Sciatic nerve (tissue), 2 donors: ENCODE measurements at regions not wholly inside any gene's neighbourhood (a gene's known extent, or its start where the extent isn't known, plus 50 kb on each side); places are given as distances from the start of the nearest gene placed in this dataset.
"Not testable (repeated sequence)": the region's sequence is repeated elsewhere in the genome, so short reads cannot be mapped to it uniquely, and the experiment has no call there.

Source experiments
- ATAC-seq: fragments of 200-7000 bp; cut with Tn5 transposase; one replicate; pipeline ENCODE4 v1.9.1; 2020; ENCODE audit warnings: mild to moderate bottlenecking, moderate library complexity
- DNase-seq: peaks from one replicate; pipeline ENCODE4 v3.0.0-alpha.2; 2020; ENCODE audit warnings: low spot score
- intact Hi-C: fragments of 100-400 bp; cut with DNase I; formaldehyde crosslinking; loops from one replicate; pipeline ENCODE4 v1.14.2; 2022
- donor health status: DM: no; HTN: no; CAD: no.
- donor health status: DM: no; HTN: no; CAD: no.

DNA sequence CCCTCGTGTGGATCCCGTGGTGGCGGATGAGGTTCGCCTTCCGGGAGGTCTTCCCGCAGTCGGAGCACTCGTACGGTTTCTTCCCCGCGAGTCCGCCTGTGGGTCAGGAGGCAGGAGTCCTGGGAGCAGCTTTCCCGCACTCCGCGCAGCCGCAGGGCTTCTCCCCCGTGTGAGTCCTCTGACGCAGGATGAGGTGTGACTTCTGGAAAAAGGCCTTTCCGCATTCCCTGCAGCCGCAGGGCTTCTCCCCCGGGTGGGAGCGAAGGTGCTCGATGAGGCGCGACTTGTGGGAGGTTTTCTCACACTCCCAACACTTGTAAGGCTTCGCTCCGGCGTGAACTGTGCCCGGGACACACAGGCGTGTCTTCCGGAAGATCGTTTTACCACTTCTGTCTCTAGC is 68.8 kb upstream of the WIPI2 start:
- ATAC-seq, intact Hi-C loops, DNase-seq: not testable (repeated sequence)

DNA sequence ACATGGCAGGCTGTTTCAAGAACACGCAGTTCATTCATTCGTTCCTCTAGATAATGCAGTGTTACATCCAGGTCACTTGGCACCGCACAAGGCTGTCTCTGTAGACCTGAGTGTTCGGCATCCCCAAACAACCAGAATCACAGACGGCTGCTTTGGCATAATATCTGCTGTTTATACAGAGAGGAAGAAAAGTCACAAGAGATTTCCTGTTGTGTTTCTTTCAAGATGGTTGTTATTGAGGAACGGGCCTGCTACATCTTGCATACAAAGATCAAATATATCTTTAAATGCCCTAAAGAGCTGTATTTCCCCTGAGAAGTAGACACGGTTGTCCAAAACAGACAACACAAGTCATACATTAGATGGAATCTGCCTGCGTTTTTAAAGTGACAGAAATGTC is 58.8 kb upstream of the WIPI2 start:
- ATAC-seq, intact Hi-C loops, DNase-seq: not testable (repeated sequence)

- ATAC-seq, result no peak
- intact Hi-C loops, result no loop called here
- no peak for DNase-seq
Measured at GRCh38 chr7:5132539-5132938, 57.5 kb upstream of the WIPI2 start.

- intact Hi-C loops, result no loop called here
- DNase-seq (peak; percentile 56), ATAC-seq (peak; percentile 36)
Measured at GRCh38 chr7:5139998-5140397, 50.0 kb upstream of the WIPI2 start.
